Osteoblast (primary cell): ENCODE measurements at regions not wholly inside any gene's neighbourhood (a gene's known extent, or its start where the extent isn't known, plus 50 kb on each side); places are given as distances from the start of the nearest gene placed in this dataset.

Experiments used
- DNase-seq: peaks from one replicate; pipeline ENCODE4 v3.0.0; 2011; ENCODE audit warnings: low spot score, mixed read lengths; ENCODE audit not compliant: insufficient read length; ENCODE audit errors: missing footprints
- H2AFZ ChIP-seq: 2 replicates; pipeline ENCODE4 v1.6.0; 2011; ENCODE audit warnings: mild to moderate bottlenecking, low read length
- H3K27ac ChIP-seq: 2 replicates; pipeline ENCODE4 v1.5.1; 2011; ENCODE audit warnings: mild to moderate bottlenecking, low read depth, low read length, moderate library complexity
- H3K27me3 ChIP-seq: 2 replicates; pipeline ENCODE4 v1.6.0; 2012; ENCODE audit warnings: mild to moderate bottlenecking, control low read depth, inconsistent platforms, low read length, moderate library complexity; ENCODE audit not compliant: insufficient read depth
- H3K36me3 ChIP-seq: 2 replicates; pipeline ENCODE4 v1.5.1; 2011; ENCODE audit warnings: mild to moderate bottlenecking, low read length, control low read depth, moderate library complexity; ENCODE audit not compliant: insufficient read depth
- H3K4me1 ChIP-seq: 2 replicates; pipeline ENCODE4 v1.5.1; 2011; ENCODE audit warnings: mild to moderate bottlenecking, low read length, control low read depth, moderate library complexity; ENCODE audit not compliant: insufficient read depth
- H3K4me2 ChIP-seq: 2 replicates; pipeline ENCODE4 v1.6.0; 2011; ENCODE audit warnings: mild to moderate bottlenecking, low read length; ENCODE audit not compliant: insufficient read depth
- H3K4me3 ChIP-seq: fragments of 200-600 bp; sonication (generic); 3 replicates; pipeline ENCODE4 v1.5.1; 2012; ENCODE audit warnings: mild to moderate bottlenecking, low read length, inconsistent platforms; ENCODE audit not compliant: insufficient read depth
- H3K79me2 ChIP-seq: 2 replicates; pipeline ENCODE4 v1.6.0; 2012; ENCODE audit warnings: mild to moderate bottlenecking, low read length, control low read depth, inconsistent platforms; ENCODE audit not compliant: insufficient read depth
- H3K9me3 ChIP-seq: 2 replicates; pipeline ENCODE4 v1.5.1; 2011; ENCODE audit warnings: low read depth, low read length, control low read depth
- H4K20me1 ChIP-seq: 2 replicates; pipeline ENCODE4 v1.6.0; 2012; ENCODE audit warnings: mild to moderate bottlenecking, low read length, control low read depth; ENCODE audit not compliant: insufficient read depth
- TF ChIP-seq, protein P1 (sequence below): IDR thresholded peaks from 2 replicates; pipeline ENCODE4 v1.5.1; 2011; ENCODE audit warnings: mild to moderate bottlenecking, low read depth, low read length, moderate library complexity; ENCODE audit errors: extremely low read depth

DNA sequence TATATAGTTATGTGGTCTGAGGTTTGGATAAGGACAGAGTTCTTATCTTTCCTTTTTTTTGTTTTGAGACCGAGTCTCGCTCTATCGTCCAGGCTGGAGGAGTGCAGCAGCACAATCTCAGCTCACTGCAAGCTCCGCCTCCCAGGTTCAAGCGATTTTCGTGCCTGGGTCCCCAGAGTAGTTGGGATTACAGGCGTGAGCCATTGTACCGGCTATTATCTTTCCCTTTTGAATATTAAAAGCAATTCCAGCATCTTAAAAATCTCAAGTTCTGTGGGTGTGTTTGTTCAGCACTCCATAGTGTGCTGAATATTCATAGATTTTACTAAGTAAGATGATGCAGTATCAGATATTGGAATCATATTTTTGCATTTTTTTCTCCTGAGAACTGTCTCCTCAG lies 404.4 kb upstream of the RGS6 start:
- Histone ChIP-seq H3K9me3 (no peaks in the 10 kb centered on the region), H3K4me3 (no peak overlapping the region), H3K36me3 (no peaks in the 10 kb centered on the region), H3K27ac (no peak overlapping the region), H3K79me2 (peaks cover 68% of the 10 kb centered on the region), H3K4me2 (no peak overlapping the region), H3K4me1 (peaks cover 38% of the 10 kb centered on the region), H2AFZ (no peak overlapping the region), H3K27me3 (no peaks in the 10 kb centered on the region), H4K20me1 (no peaks in the 10 kb centered on the region)
- TF ChIP-seq, protein P1, sequence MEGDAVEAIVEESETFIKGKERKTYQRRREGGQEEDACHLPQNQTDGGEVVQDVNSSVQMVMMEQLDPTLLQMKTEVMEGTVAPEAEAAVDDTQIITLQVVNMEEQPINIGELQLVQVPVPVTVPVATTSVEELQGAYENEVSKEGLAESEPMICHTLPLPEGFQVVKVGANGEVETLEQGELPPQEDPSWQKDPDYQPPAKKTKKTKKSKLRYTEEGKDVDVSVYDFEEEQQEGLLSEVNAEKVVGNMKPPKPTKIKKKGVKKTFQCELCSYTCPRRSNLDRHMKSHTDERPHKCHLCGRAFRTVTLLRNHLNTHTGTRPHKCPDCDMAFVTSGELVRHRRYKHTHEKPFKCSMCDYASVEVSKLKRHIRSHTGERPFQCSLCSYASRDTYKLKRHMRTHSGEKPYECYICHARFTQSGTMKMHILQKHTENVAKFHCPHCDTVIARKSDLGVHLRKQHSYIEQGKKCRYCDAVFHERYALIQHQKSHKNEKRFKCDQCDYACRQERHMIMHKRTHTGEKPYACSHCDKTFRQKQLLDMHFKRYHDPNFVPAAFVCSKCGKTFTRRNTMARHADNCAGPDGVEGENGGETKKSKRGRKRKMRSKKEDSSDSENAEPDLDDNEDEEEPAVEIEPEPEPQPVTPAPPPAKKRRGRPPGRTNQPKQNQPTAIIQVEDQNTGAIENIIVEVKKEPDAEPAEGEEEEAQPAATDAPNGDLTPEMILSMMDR, result no peak
- DNase-seq, result no peak

DNA sequence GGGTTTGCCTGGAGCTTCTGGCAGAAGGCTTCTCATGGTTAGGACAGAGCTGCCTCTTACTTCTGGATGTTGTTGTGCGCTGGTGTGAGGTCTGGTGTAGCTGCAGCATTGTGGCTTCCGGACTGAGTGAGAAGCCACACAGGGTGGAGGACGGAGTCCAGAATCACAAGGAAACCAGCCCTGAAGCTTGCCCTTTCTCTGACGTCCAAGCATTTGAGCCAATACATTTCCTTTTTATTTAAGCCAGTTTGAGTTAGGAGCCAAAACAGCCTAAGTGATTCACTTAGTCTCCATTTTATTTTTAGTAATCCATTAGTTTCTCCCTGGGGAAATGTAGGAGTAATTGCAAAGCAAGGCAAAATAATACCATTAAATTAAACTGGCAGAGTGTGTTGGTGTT lies 402.4 kb upstream of the RGS6 start:
- no peak overlapping the region for H2AFZ ChIP-seq
- H3K27ac ChIP-seq, result peak overlapping the region; percentile 79
- H3K79me2 ChIP-seq, result peaks cover 58% of the 10 kb centered on the region
- H3K27me3 ChIP-seq, result no peaks in the 10 kb centered on the region
- peak; percentile 42 for DNase-seq
- no peaks in the 10 kb centered on the region for H3K9me3 ChIP-seq
- H3K4me2 ChIP-seq, result peak overlapping the region; percentile 62
- H4K20me1 ChIP-seq, result no peaks in the 10 kb centered on the region
- H3K36me3 ChIP-seq, result no peaks in the 10 kb centered on the region
- TF ChIP-seq, protein P1, result no peak
- H3K4me1 ChIP-seq, result peaks cover 41% of the 10 kb centered on the region
- H3K4me3 ChIP-seq, result peak overlapping the region; percentile 42

DNA sequence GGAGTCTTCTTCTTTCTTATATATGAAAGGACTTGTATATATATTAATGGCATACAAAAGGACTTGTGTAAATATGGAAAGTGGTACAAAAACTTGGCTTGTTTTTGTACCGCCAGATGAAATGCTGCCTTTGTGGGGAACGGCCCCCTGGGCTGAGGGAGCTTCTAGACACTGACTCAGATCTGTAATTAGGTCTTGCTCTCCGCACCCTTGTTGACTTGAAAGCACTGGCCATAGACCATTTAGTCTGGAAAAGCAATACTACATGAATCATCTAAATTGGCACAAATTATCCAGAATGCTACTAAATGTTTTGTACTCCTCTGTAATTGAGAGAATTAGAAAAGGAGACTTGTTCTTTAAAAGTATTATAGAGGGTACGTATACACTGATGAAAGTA lies 399.9 kb upstream of the RGS6 start:
- peaks cover 61% of the 10 kb centered on the region for H3K4me1 ChIP-seq
- peak overlapping the region; percentile 34 for H3K4me2 ChIP-seq
- TF ChIP-seq, protein P1, result no peak
- no peaks in the 10 kb centered on the region for H4K20me1 ChIP-seq
- H3K79me2 ChIP-seq, result peaks cover 60% of the 10 kb centered on the region
- no peaks in the 10 kb centered on the region for H3K9me3 ChIP-seq
- peak; percentile 54 for DNase-seq
- H3K36me3 ChIP-seq, result no peaks in the 10 kb centered on the region
- H3K4me3 ChIP-seq, result peak overlapping the region; percentile 3
- peak overlapping the region; percentile 96 for H3K27ac ChIP-seq
- no peaks in the 10 kb centered on the region for H3K27me3 ChIP-seq
- H2AFZ ChIP-seq, result no peak overlapping the region

DNA sequence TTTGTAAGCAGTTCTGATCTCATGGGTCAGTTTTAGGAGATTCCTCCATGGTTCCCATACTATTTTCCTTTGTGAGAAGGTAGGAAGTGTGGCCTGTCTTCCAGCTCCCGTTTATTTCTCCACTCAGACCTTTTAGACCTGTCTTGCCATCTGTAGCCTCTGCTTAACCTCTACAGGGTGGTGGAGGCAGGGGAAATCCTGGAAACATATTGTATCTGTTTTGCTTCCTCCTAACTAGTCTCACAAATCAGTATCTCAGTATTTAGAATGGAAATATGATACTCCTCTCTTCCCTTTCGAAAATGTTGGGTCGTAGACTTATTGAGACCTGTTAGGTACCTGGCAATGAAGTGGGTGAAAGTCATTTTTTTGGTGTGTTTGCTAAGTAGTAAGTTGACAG lies 399.4 kb upstream of the RGS6 start:
- peaks cover 65% of the 10 kb centered on the region for H3K4me1 ChIP-seq
- H3K4me3 ChIP-seq, result peak overlapping the region; percentile 3
- peaks cover 60% of the 10 kb centered on the region for H3K79me2 ChIP-seq
- H3K9me3 ChIP-seq, result no peaks in the 10 kb centered on the region
- H2AFZ ChIP-seq, result no peak overlapping the region
- H3K36me3 ChIP-seq, result no peaks in the 10 kb centered on the region
- TF ChIP-seq, protein P1, result no peak
- no peaks in the 10 kb centered on the region for H4K20me1 ChIP-seq
- H3K4me2 ChIP-seq, result peak overlapping the region; percentile 34
- H3K27me3 ChIP-seq, result no peaks in the 10 kb centered on the region
- peak overlapping the region; percentile 96 for H3K27ac ChIP-seq
- no peak for DNase-seq
